GM18505 (cell line): ENCODE measurements at regions not wholly inside any gene's neighbourhood (a gene's known extent, or its start where the extent isn't known, plus 50 kb on each side); places are given as distances from the start of the nearest gene placed in this dataset.
A peak's percentile ranks its signal among the peaks of the same experiment; 100 is the strongest.

Experiments used
- ATAC-seq: cut with Tn5 transposase; IDR thresholded peaks from one replicate; pipeline ENCODE4 v1.9.1; 2021; ENCODE audit not compliant: unreplicated experiment
- POLR2A ChIP-seq: IDR thresholded peaks from 4 replicates; pipeline ENCODE4 v1.6.1; 2011; ENCODE audit warnings: borderline replicate concordance; ENCODE audit not compliant: insufficient read depth, insufficient read length; ENCODE audit errors: extremely low read depth

- no peak for TF ChIP-seq POLR2A
- peak; percentile 50 for ATAC-seq
Observed at GRCh38 chr10:4131407-4132215, 346.6 kb upstream of the KLF6 start.

- ATAC-seq = no peak
- no peak for TF ChIP-seq POLR2A
Observed at GRCh38 chr10:4130685-4131084, 345.7 kb upstream of the KLF6 start.

- TF ChIP-seq POLR2A = no peak
- ATAC-seq = no peak
Observed at GRCh38 chr10:4129866-4130477, 345.0 kb upstream of the KLF6 start.

- ATAC-seq = peak; percentile 53
- TF ChIP-seq POLR2A = no peak
Observed at GRCh38 chr10:4127518-4128315, 342.7 kb upstream of the KLF6 start.

DNA sequence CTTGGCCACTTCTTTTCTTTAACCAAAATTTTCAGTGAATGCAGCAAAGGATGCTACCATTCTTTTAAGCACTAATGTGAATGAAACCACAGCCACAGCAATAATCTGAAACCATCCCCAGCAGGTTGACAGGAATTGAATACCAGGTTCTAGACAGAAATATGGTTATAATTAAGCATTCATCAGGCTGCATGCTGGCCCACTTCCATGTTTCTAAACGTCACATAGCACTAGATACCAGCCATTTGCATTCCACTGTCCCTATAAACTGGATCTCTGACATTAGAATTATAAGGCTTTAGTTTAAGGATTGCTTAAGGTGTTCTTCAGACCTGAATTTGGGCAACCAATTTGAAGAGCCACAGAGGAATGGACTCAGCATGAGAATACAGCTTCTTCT is 340.8 kb upstream of the KLF6 start:
- ATAC-seq = no peak
- no peak for TF ChIP-seq POLR2A

- peak; percentile 67 for ATAC-seq
- TF ChIP-seq POLR2A = no peak
Observed at GRCh38 chr10:4121502-4122380, 336.7 kb upstream of the KLF6 start.

DNA sequence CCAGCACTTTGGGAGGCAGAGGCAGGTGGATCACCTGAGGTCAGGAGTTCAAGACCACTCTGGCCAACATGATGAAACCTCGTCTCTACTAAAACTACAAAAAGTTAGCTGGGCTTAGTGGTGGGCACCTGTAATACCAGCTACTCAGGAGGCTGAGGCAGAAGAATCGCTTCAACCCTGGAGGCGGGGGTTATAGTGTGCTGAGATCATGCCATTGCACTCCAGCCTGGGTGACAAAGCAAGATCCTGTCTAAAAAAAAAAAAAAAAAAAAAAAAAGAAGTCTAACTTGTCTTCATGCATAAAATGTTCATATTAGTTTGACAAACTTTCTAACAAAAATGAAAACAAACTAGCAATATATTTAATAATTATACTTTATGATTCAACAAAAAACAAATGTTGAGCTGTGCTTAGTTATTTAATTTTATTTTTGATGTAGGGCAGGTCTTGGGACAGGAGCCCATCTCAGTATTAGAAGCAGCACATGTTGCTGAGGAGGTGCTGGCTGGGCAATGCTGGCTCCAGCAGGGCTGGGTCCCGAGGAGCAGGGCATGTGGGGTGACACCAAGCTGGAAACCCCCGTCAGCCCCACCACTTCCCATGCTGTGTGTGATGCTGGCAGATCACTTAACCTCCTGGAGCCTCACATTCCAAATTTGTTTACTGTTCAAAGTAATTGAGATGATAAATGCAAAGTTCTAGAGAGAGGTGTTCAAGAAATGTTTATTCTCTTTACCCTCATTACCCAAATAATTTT is 335.3 kb upstream of the KLF6 start:
- ATAC-seq = no peak
- TF ChIP-seq POLR2A = no peak

DNA sequence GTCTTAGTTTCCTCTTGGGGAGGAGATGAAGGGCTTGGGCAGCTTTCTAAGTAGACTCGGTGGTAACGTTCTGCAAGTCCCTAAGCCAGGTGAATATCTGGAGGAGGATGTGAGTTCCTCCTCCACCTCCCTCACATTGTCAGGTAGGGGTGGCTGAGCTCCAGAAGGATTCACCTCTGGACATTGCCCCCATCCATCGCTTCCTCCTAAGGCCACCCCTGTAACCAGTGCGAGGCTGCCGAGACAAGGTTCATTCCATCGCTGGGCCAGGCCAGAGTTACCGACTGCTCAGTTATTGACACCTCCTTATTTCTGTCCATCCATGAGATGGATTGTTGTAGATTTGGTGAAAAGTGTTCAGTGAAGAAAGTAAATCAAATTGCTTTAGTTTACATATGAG is 334.1 kb upstream of the KLF6 start:
- TF ChIP-seq POLR2A = no peak
- no peak for ATAC-seq

DNA sequence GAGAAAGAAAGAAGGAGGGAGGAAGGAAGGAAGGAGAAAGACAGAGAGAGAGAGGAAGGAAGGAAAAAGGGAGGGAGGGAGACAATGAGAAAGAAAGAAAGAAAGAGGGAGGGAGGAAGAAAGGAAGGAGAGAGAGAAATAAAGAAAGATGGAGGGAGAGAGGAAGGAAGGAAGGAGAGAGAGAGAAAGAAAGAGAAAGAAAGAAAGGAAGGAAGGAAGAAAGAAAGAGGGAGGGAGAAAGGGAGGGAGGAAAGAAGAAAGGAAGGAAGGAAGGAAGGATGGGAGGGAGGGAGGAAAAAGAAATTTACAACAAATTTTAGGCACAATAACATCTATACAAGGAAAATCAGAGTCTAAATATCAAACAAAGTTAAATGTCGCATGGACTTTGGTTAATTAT is 332.6 kb upstream of the KLF6 start:
- ATAC-seq = no peak
- no peak for TF ChIP-seq POLR2A

DNA sequence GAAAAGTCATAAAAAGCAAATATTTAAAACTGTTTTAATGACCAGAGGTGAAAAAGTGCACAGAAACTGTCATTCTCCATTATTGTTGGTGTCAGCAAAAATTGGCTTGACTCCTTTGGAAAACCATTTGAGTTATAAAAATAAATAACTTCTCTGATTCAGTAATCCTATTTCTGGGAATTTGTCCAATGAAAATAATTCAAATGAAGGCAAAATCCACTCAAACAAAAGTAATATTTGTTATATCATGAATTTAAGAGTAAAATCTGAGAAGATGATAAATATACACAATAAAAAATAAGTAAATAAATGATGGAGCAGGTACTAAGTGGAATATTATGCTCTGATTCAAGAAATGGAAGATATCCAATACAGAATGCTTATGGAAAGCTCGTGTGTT is 326.6 kb upstream of the KLF6 start:
- no peak for ATAC-seq
- no peak for TF ChIP-seq POLR2A

GRCh38 chr10:4109469-4109868 is 324.5 kb upstream of the KLF6 start:
- TF ChIP-seq POLR2A = no peak
- no peak for ATAC-seq

GRCh38 chr10:4108693-4109092 is 323.7 kb upstream of the KLF6 start:
- no peak for ATAC-seq
- TF ChIP-seq POLR2A = no peak
